ENCODE measurements at regions not wholly inside any gene's neighbourhood (a gene's known extent, or its start where the extent isn't known, plus 50 kb on each side); places are given as distances from the start of the nearest gene placed in this dataset.

GRCh38 chr2:128578406-128579390 is 260.0 kb upstream of the HS6ST1 start:
- H2AFZ ChIP-seq (ENCODE audit: low read length) = no peak overlapping the region
- H3K9me2 ChIP-seq (replicated peaks; ENCODE audit: insufficient read depth, low read length) = no peaks in the 10 kb centered on the region
- H3K9ac ChIP-seq (ENCODE audit: low read length) = no peak overlapping the region
- no peak overlapping the region for H3K4me2 ChIP-seq (ENCODE audit: low read depth, low read length, poor library complexity, severe bottlenecking)
- H3K79me2 ChIP-seq (ENCODE audit: low read length) = no peaks in the 10 kb centered on the region
- no peaks in the 10 kb centered on the region for H3K4me1 ChIP-seq (ENCODE audit: low read length)
- no peaks in the 10 kb centered on the region for H3K9me3 ChIP-seq (ENCODE audit: low read length)
- no peak for DNase-seq
- H3K27ac ChIP-seq (ENCODE audit: low read length) = no peak overlapping the region
- no peaks in the 10 kb centered on the region for H3K36me3 ChIP-seq (ENCODE audit: insufficient read depth, low read length)
- H3K4me3 ChIP-seq (ENCODE audit: low read length) = no peak overlapping the region
- no peaks in the 10 kb centered on the region for H3K27me3 ChIP-seq (ENCODE audit: low read length)
- no peaks in the 10 kb centered on the region for H4K20me1 ChIP-seq (ENCODE audit: insufficient read depth, low read depth, low read length)

- Histone ChIP-seq H3K79me2 (ENCODE audit: low read length) (no peaks in the 10 kb centered on the region), H3K9ac (ENCODE audit: low read length) (no peak overlapping the region), H3K27ac (ENCODE audit: low read length) (no peak overlapping the region), H4K20me1 (ENCODE audit: insufficient read depth, low read depth, low read length) (no peaks in the 10 kb centered on the region), H3K9me2 (replicated peaks; ENCODE audit: insufficient read depth, low read length) (no peaks in the 10 kb centered on the region), H2AFZ (ENCODE audit: low read length) (no peak overlapping the region), H3K4me1 (ENCODE audit: low read length) (no peaks in the 10 kb centered on the region), H3K27me3 (ENCODE audit: low read length) (no peaks in the 10 kb centered on the region), H3K4me3 (ENCODE audit: low read length) (no peak overlapping the region), H3K9me3 (ENCODE audit: low read length) (no peaks in the 10 kb centered on the region), H3K36me3 (ENCODE audit: insufficient read depth, low read length) (no peaks in the 10 kb centered on the region), H3K4me2 (ENCODE audit: low read depth, low read length, poor library complexity, severe bottlenecking) (no peak overlapping the region)
- no peak for DNase-seq
Measured at GRCh38 chr2:128579825-128580224, 261.2 kb upstream of the HS6ST1 start.

GRCh38 chr2:128580988-128581848 is 262.6 kb upstream of the HS6ST1 start:
- Histone ChIP-seq H3K79me2 (ENCODE audit: low read length) (no peaks in the 10 kb centered on the region), H4K20me1 (ENCODE audit: insufficient read depth, low read depth, low read length) (no peaks in the 10 kb centered on the region), H3K4me2 (ENCODE audit: low read depth, low read length, poor library complexity, severe bottlenecking) (no peak overlapping the region), H3K27ac (ENCODE audit: low read length) (no peak overlapping the region), H3K27me3 (ENCODE audit: low read length) (no peaks in the 10 kb centered on the region), H3K4me1 (ENCODE audit: low read length) (no peaks in the 10 kb centered on the region), H3K36me3 (ENCODE audit: insufficient read depth, low read length) (no peaks in the 10 kb centered on the region), H2AFZ (ENCODE audit: low read length) (no peak overlapping the region), H3K9ac (ENCODE audit: low read length) (no peak overlapping the region), H3K9me2 (replicated peaks; ENCODE audit: insufficient read depth, low read length) (no peaks in the 10 kb centered on the region), H3K9me3 (ENCODE audit: low read length) (no peaks in the 10 kb centered on the region), H3K4me3 (ENCODE audit: low read length) (no peak overlapping the region)
- no peak for DNase-seq

- H3K9me2 ChIP-seq (replicated peaks; ENCODE audit: insufficient read depth, low read length) = no peaks in the 10 kb centered on the region
- no peak overlapping the region for H3K4me2 ChIP-seq (ENCODE audit: low read depth, low read length, poor library complexity, severe bottlenecking)
- H3K4me1 ChIP-seq (ENCODE audit: low read length) = no peaks in the 10 kb centered on the region
- H3K4me3 ChIP-seq (ENCODE audit: low read length) = no peak overlapping the region
- no peaks in the 10 kb centered on the region for H4K20me1 ChIP-seq (ENCODE audit: insufficient read depth, low read depth, low read length)
- no peaks in the 10 kb centered on the region for H3K9me3 ChIP-seq (ENCODE audit: low read length)
- H3K79me2 ChIP-seq (ENCODE audit: low read length) = no peaks in the 10 kb centered on the region
- H3K27me3 ChIP-seq (ENCODE audit: low read length) = no peaks in the 10 kb centered on the region
- H2AFZ ChIP-seq (ENCODE audit: low read length) = no peak overlapping the region
- H3K9ac ChIP-seq (ENCODE audit: low read length) = no peak overlapping the region
- H3K27ac ChIP-seq (ENCODE audit: low read length) = no peak overlapping the region
- H3K36me3 ChIP-seq (ENCODE audit: insufficient read depth, low read length) = no peaks in the 10 kb centered on the region
- no peak for DNase-seq
Measured at GRCh38 chr2:128581849-128582244, 263.2 kb upstream of the HS6ST1 start.

GRCh38 chr2:128584296-128584890 is 265.7 kb upstream of the HS6ST1 start:
- Histone ChIP-seq H3K4me2 (ENCODE audit: low read depth, low read length, poor library complexity, severe bottlenecking) (no peak overlapping the region), H4K20me1 (ENCODE audit: insufficient read depth, low read depth, low read length) (no peaks in the 10 kb centered on the region), H2AFZ (ENCODE audit: low read length) (no peak overlapping the region), H3K4me1 (ENCODE audit: low read length) (no peaks in the 10 kb centered on the region), H3K27me3 (ENCODE audit: low read length) (no peaks in the 10 kb centered on the region), H3K36me3 (ENCODE audit: insufficient read depth, low read length) (no peaks in the 10 kb centered on the region), H3K27ac (ENCODE audit: low read length) (no peak overlapping the region), H3K9me3 (ENCODE audit: low read length) (no peaks in the 10 kb centered on the region), H3K9ac (ENCODE audit: low read length) (no peak overlapping the region), H3K4me3 (ENCODE audit: low read length) (no peak overlapping the region), H3K9me2 (replicated peaks; ENCODE audit: insufficient read depth, low read length) (no peaks in the 10 kb centered on the region), H3K79me2 (ENCODE audit: low read length) (no peaks in the 10 kb centered on the region)
- no peak for DNase-seq

- Histone ChIP-seq H3K4me1 (ENCODE audit: low read length) (no peaks in the 10 kb centered on the region), H3K79me2 (ENCODE audit: low read length) (no peaks in the 10 kb centered on the region), H3K27ac (ENCODE audit: low read length) (no peak overlapping the region), H3K9me2 (replicated peaks; ENCODE audit: insufficient read depth, low read length) (no peaks in the 10 kb centered on the region), H4K20me1 (ENCODE audit: insufficient read depth, low read depth, low read length) (no peaks in the 10 kb centered on the region), H2AFZ (ENCODE audit: low read length) (no peak overlapping the region), H3K9ac (ENCODE audit: low read length) (no peak overlapping the region), H3K9me3 (ENCODE audit: low read length) (no peaks in the 10 kb centered on the region), H3K4me3 (ENCODE audit: low read length) (no peak overlapping the region), H3K36me3 (ENCODE audit: insufficient read depth, low read length) (no peaks in the 10 kb centered on the region), H3K4me2 (ENCODE audit: low read depth, low read length, poor library complexity, severe bottlenecking) (no peak overlapping the region), H3K27me3 (ENCODE audit: low read length) (no peaks in the 10 kb centered on the region)
- DNase-seq = no peak
Measured at GRCh38 chr2:128585706-128586105, 267.0 kb upstream of the HS6ST1 start.

GRCh38 chr2:128589681-128590080 is 271.0 kb upstream of the HS6ST1 start:
- Histone ChIP-seq H2AFZ (ENCODE audit: low read length) (no peak overlapping the region), H3K4me1 (ENCODE audit: low read length) (no peaks in the 10 kb centered on the region), H3K4me3 (ENCODE audit: low read length) (no peak overlapping the region), H3K4me2 (ENCODE audit: low read depth, low read length, poor library complexity, severe bottlenecking) (no peak overlapping the region), H3K27ac (ENCODE audit: low read length) (no peak overlapping the region), H3K9me2 (replicated peaks; ENCODE audit: insufficient read depth, low read length) (no peaks in the 10 kb centered on the region), H3K9me3 (ENCODE audit: low read length) (no peaks in the 10 kb centered on the region), H4K20me1 (ENCODE audit: insufficient read depth, low read depth, low read length) (no peaks in the 10 kb centered on the region), H3K9ac (ENCODE audit: low read length) (no peak overlapping the region), H3K27me3 (ENCODE audit: low read length) (no peaks in the 10 kb centered on the region), H3K79me2 (ENCODE audit: low read length) (no peaks in the 10 kb centered on the region), H3K36me3 (ENCODE audit: insufficient read depth, low read length) (no peaks in the 10 kb centered on the region)
- DNase-seq = no peak
